SK-N-SH (cell line): ENCODE measurements at regions not wholly inside any gene's neighbourhood (a gene's known extent, or its start where the extent isn't known, plus 50 kb on each side); places are given as distances from the start of the nearest gene placed in this dataset.

Experiments used
- CTCF ChIA-PET: fragments of 300-600, 350-600 bp; formaldehyde crosslinking; extraction: SDS; loops from one replicate; lab custom pipeline; 2021; lab: Yijun Ruan, JAX
- POLR2A ChIA-PET: fragments of 350-600 bp; sonication (Branson Sonifier 250); formaldehyde crosslinking; extraction: SDS; loops from one replicate; lab custom pipeline; 2020; ENCODE audit warnings: antibody characterized with exemption, inconsistent platforms; lab: Yijun Ruan, JAX
- DNase-seq: peaks from one replicate; pipeline ENCODE4 v3.0.0; 2012
- H2AFZ ChIP-seq: fragments of 200-600 bp; sonication (generic); 2 replicates; pipeline ENCODE4 v1.8.1; 2016; ENCODE audit warnings: antibody characterized with exemption, mild to moderate bottlenecking, low read depth
- H3F3A ChIP-seq: fragments of 200-600 bp; sonication (generic); replicated peaks from 2 replicates; pipeline ENCODE3; 2016; ENCODE audit warnings: antibody characterized with exemption, mild to moderate bottlenecking; ENCODE audit not compliant: insufficient read depth
- H3K27ac ChIP-seq, 2 experiments: fragments of 200-500 bp in 1 of 2; fragments of 200-600 bp in 1 of 2; sonication (Bioruptor generic) in 1 of 2; sonication (generic), shearing (Covaris generic) in 1 of 2; 2 replicates each; pipeline versions ENCODE4 v1.5.1 to v1.6.1; 2014 to 2016; ENCODE audit warnings: low read depth in 2 of 2, inconsistent platforms in 1 of 2, low read length in 1 of 2, mild to moderate bottlenecking in 1 of 2, mixed read lengths in 1 of 2
- H3K27me3 ChIP-seq: fragments of 200-600 bp; sonication (generic), shearing (Covaris generic); 2 replicates; pipeline ENCODE4 v1.6.1; 2016; ENCODE audit warnings: mixed run types; ENCODE audit not compliant: insufficient read depth
- H3K36me3 ChIP-seq, 2 experiments: fragments of 200-500 bp in 1 of 2; fragments of 200-600 bp in 1 of 2; sonication (Bioruptor generic) in 1 of 2; sonication (generic) in 1 of 2; replicated peaks in 1 of 2; 2 replicates each; pipeline versions ENCODE3 to v1.5.1; 2014 to 2016; ENCODE audit warnings: low read length in 1 of 2, mild to moderate bottlenecking in 1 of 2; ENCODE audit not compliant: insufficient read depth in 2 of 2, control insufficient read depth in 1 of 2
- H3K4me1 ChIP-seq, 2 experiments: fragments of 200-500 bp in 1 of 2; fragments of 200-600 bp in 1 of 2; sonication (Bioruptor generic) in 1 of 2; sonication (generic), shearing (Covaris generic) in 1 of 2; 2 replicates each; pipeline versions ENCODE4 v1.5.1 to v1.6.1; 2014 to 2016; ENCODE audit warnings: low read depth in 1 of 2, low read length in 1 of 2, mixed run types in 1 of 2; ENCODE audit not compliant: insufficient read depth in 2 of 2, control insufficient read depth in 1 of 2
- H3K4me2 ChIP-seq: fragments of 200-600 bp; sonication (generic), shearing (Covaris generic); 2 replicates; pipeline ENCODE4 v1.6.1; 2017; ENCODE audit warnings: mixed run types
- H3K4me3 ChIP-seq, 2 experiments: fragments of 200-500 bp in 1 of 2; fragments of 200-600 bp in 1 of 2; sonication (Bioruptor generic) in 1 of 2; sonication (generic), shearing (Covaris generic) in 1 of 2; 2 replicates each; pipeline versions ENCODE4 v1.5.1 to v1.8.1; 2014 to 2016; ENCODE audit warnings: low read depth in 2 of 2, inconsistent platforms in 1 of 2, low read length in 1 of 2, mild to moderate bottlenecking in 1 of 2, mixed read lengths in 1 of 2, moderate library complexity in 1 of 2
- H3K79me2 ChIP-seq: fragments of 200-600 bp; sonication (generic); 2 replicates; pipeline ENCODE4 v1.8.1; 2017; ENCODE audit warnings: mild to moderate bottlenecking; ENCODE audit not compliant: insufficient read depth
- H3K9ac ChIP-seq: fragments of 200-600 bp; sonication (generic); 2 replicates; pipeline ENCODE4 v1.6.1; 2017; ENCODE audit warnings: mixed run types
- H3K9me2 ChIP-seq: fragments of 200-600 bp; sonication (generic); 2 replicates; pipeline ENCODE4 v1.6.1; 2017; ENCODE audit warnings: mixed run types
- H3K9me3 ChIP-seq: fragments of 200-600 bp; sonication (generic); 2 replicates; pipeline ENCODE4 v1.6.1; 2017; ENCODE audit warnings: mixed run types, mild to moderate bottlenecking, moderate library complexity
- H4K20me1 ChIP-seq: fragments of 200-600 bp; sonication (generic); 2 replicates; pipeline ENCODE4 v1.6.1; 2017; ENCODE audit warnings: mild to moderate bottlenecking, mixed run types; ENCODE audit not compliant: insufficient read depth
- CHD2 ChIP-seq: fragments of 150-350 bp; IDR thresholded peaks from 2 replicates; pipeline ENCODE4 v1.6.1; 2018; ENCODE audit warnings: low read length; ENCODE audit not compliant: partially characterized antibody
- EP300 ChIP-seq, 2 experiments: IDR thresholded peaks; 2 replicates each; pipeline versions ENCODE4 v1.4.0 to v1.6.1; 2012; ENCODE audit warnings: borderline replicate concordance in 1 of 2, low read depth in 1 of 2, low read length in 1 of 2
- FOSL2 ChIP-seq: IDR thresholded peaks from 2 replicates; pipeline ENCODE4 v1.4.0; 2012; ENCODE audit warnings: low read depth, mild to moderate bottlenecking, moderate library complexity, borderline replicate concordance
- FOXJ3 ChIP-seq: sonication (generic); formaldehyde crosslinking; IDR thresholded peaks from 2 replicates; pipeline ENCODE4 v1.5.1; 2020; ENCODE audit warnings: mild to moderate bottlenecking, missing genetic modification reagents
- FOXM1 ChIP-seq: IDR thresholded peaks from 2 replicates; pipeline ENCODE4 v1.4.0; 2012; ENCODE audit warnings: low read depth, mild to moderate bottlenecking
- GABPA ChIP-seq: IDR thresholded peaks from 2 replicates; pipeline ENCODE4 v1.4.0; 2012; ENCODE audit warnings: low read depth, mild to moderate bottlenecking
- NFIC ChIP-seq: IDR thresholded peaks from 2 replicates; pipeline ENCODE4 v1.4.0; 2012; ENCODE audit warnings: borderline replicate concordance
- POLR2AphosphoS5 ChIP-seq: IDR thresholded peaks from 2 replicates; pipeline ENCODE4 v1.6.1; 2012; ENCODE audit warnings: low read depth, low read length
- RXRA ChIP-seq: IDR thresholded peaks from 2 replicates; pipeline ENCODE4 v1.4.0; 2012; ENCODE audit warnings: low read depth, mild to moderate bottlenecking, borderline replicate concordance
- SIN3A ChIP-seq: IDR thresholded peaks from 2 replicates; pipeline ENCODE4 v1.6.1; 2012; ENCODE audit warnings: low read depth, mild to moderate bottlenecking, low read length, moderate library complexity, borderline replicate concordance
- TCF12 ChIP-seq: IDR thresholded peaks from 2 replicates; pipeline ENCODE4 v1.4.0; 2012
- USF2 ChIP-seq: fragments of 150-350 bp; IDR thresholded peaks from 2 replicates; pipeline ENCODE4 v1.6.1; 2017; ENCODE audit warnings: antibody characterized with exemption, low read length, low read depth, borderline replicate concordance
- WGBS: methylation state at CpG from one replicate; pipeline ENCODE4 v1.1.6; 2017; ENCODE audit warnings: low lambda C conversion rate; 5-methylcytosine and 5-hydroxymethylcytosine counted together
- TF ChIP-seq, protein P1 (sequence below): IDR thresholded peaks from 2 replicates; pipeline ENCODE4 v1.6.1; 2012; ENCODE audit warnings: mild to moderate bottlenecking, low read depth, low read length, moderate library complexity
- TF ChIP-seq, protein P2 (sequence below): IDR thresholded peaks from 2 replicates; pipeline ENCODE4; 2012

DNA sequence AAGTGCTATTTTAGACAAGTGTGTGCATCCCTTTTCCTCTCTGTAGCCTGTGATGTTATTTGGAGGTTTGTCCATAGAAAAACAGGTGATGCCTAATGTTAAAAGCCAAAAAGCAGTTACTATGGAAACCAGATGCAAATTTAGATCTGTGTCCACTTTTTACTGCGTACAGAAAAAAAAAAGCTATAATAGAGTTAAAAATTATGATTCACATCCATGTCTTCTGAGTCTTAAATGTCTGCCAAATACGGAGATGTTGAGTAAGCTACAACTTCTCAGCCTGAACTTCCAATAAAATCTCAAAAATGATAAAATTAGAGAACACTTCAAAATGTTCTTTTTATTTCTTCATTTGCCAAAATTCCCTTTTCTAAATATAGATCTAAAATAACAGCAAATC is 74.2 kb upstream of the GAP43 start:
- Histone ChIP-seq H3F3A (peaks cover 11% of the 10 kb centered on the region), H3K27ac (peak overlapping the region; percentile 19 to 92; a peak in 2 of 4 replicates), H3K4me2 (no peak overlapping the region), H3K36me3 (no peaks in the 10 kb centered on the region), H3K79me2 (no peaks in the 10 kb centered on the region), H3K9me3 (no peaks in the 10 kb centered on the region), H3K9me2 (no peaks in the 10 kb centered on the region), H3K4me1 (peaks cover 8 to 33% of the 10 kb centered on the region in 2 experiments; a peak in 2 of 4 replicates), H3K4me3 (no peak overlapping the region), H4K20me1 (no peaks in the 10 kb centered on the region), H3K27me3 (no peaks in the 10 kb centered on the region), H2AFZ (no peak overlapping the region)
- ChIA-PET POLR2A (no interaction called here), CTCF (interaction anchor here (1.0 kb wide), 1 partner anchor 235 kb away, joined by 5 read pairs; no protein-coding TSS in a partner anchor)
- 9% methylated on average over 2 of the region's 2 CpGs for WGBS
- DNase-seq: no peak
- TF ChIP-seq EP300 (IDR thresholded peaks at IDR 0.05; ENCODE audit: borderline replicate concordance in 1 of 2, low read depth in 1 of 2, low read length in 1 of 2): 0 out of 4 replicates have a peak, but pooled peaks of 1 of the 2 experiments have one; percentile 8
- no peak for TF ChIP-seq FOXM1
- TF ChIP-seq GABPA: no peak
- TF ChIP-seq, all 33 proteins: peak for 1
- no peak overlapping the region for H3K9ac ChIP-seq

- H3K36me3 ChIP-seq: no peaks in the 10 kb centered on the region
- no peaks in the 10 kb centered on the region for H3K9me2 ChIP-seq
- no peaks in the 10 kb centered on the region for H4K20me1 ChIP-seq
- no peaks in the 10 kb centered on the region for H3K27me3 ChIP-seq
- peaks cover 8 to 36% of the 10 kb centered on the region in 2 experiments; a peak in 2 of 4 replicates for H3K4me1 ChIP-seq
- 18% methylated on average over 1 of the region's 1 CpG for whole genome bisulfite sequencing
- no peak overlapping the region for H3K4me3 ChIP-seq
- no peak for DNase-seq
- CTCF ChIA-PET: interaction anchor here (2.0 kb wide), 1 partner anchor 332 kb away, joined by 12 read pairs; no protein-coding TSS in a partner anchor
- no peaks in the 10 kb centered on the region for H3K79me2 ChIP-seq
- peak overlapping the region; percentile 23; the same call in 1 of the 2 replicates for H3K4me2 ChIP-seq
- H3K9me3 ChIP-seq: no peaks in the 10 kb centered on the region
- no peak overlapping the region for H3K9ac ChIP-seq
- POLR2A ChIA-PET: no interaction called here
- no peak for TF ChIP-seq FOXJ3 (CRISPR knock-in tag)
- peak; percentile 95 for TF ChIP-seq TCF12
- TF ChIP-seq POLR2AphosphoS5: peak; percentile 46; the same call in 1 of the 2 replicates
- TF ChIP-seq SIN3A: no peak
- TF ChIP-seq, protein P1, sequence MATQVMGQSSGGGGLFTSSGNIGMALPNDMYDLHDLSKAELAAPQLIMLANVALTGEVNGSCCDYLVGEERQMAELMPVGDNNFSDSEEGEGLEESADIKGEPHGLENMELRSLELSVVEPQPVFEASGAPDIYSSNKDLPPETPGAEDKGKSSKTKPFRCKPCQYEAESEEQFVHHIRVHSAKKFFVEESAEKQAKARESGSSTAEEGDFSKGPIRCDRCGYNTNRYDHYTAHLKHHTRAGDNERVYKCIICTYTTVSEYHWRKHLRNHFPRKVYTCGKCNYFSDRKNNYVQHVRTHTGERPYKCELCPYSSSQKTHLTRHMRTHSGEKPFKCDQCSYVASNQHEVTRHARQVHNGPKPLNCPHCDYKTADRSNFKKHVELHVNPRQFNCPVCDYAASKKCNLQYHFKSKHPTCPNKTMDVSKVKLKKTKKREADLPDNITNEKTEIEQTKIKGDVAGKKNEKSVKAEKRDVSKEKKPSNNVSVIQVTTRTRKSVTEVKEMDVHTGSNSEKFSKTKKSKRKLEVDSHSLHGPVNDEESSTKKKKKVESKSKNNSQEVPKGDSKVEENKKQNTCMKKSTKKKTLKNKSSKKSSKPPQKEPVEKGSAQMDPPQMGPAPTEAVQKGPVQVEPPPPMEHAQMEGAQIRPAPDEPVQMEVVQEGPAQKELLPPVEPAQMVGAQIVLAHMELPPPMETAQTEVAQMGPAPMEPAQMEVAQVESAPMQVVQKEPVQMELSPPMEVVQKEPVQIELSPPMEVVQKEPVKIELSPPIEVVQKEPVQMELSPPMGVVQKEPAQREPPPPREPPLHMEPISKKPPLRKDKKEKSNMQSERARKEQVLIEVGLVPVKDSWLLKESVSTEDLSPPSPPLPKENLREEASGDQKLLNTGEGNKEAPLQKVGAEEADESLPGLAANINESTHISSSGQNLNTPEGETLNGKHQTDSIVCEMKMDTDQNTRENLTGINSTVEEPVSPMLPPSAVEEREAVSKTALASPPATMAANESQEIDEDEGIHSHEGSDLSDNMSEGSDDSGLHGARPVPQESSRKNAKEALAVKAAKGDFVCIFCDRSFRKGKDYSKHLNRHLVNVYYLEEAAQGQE: no peak
- no peak for TF ChIP-seq USF2
- no peak for TF ChIP-seq CHD2
- peak; percentile 43; the same call in 1 of the 2 replicates for TF ChIP-seq NFIC
- TF ChIP-seq, protein P2, sequence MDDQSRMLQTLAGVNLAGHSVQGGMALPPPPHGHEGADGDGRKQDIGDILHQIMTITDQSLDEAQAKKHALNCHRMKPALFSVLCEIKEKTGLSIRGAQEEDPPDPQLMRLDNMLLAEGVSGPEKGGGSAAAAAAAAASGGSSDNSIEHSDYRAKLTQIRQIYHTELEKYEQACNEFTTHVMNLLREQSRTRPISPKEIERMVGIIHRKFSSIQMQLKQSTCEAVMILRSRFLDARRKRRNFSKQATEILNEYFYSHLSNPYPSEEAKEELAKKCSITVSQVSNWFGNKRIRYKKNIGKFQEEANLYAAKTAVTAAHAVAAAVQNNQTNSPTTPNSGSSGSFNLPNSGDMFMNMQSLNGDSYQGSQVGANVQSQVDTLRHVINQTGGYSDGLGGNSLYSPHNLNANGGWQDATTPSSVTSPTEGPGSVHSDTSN: peak; percentile 13; the same call in 1 of the 2 replicates
- 0 out of 2 replicates have a peak, but pooled peaks have one; percentile 39 for TF ChIP-seq FOXM1
- TF ChIP-seq EP300 (IDR thresholded peaks at IDR 0.05; ENCODE audit: borderline replicate concordance in 1 of 2, low read depth in 1 of 2, low read length in 1 of 2): peak; percentile 44 to 60; a peak in 2 of 4 replicates
- TF ChIP-seq RXRA: peak; percentile 81
- 0 out of 2 replicates have a peak, but pooled peaks have one; percentile 9 for TF ChIP-seq FOSL2
- H3K27ac ChIP-seq: peak overlapping the region; percentile 92 to 95
- no peak overlapping the region for H2AFZ ChIP-seq
- H3F3A ChIP-seq: peaks cover 11% of the 10 kb centered on the region
These were observed 73.0 kb upstream of the GAP43 start for GRCh38 chr3:115550285-115550761.
